IMR-90 (cell line): ENCODE measurements at regions not wholly inside any gene's neighbourhood (a gene's known extent, or its start where the extent isn't known, plus 50 kb on each side); places are given as distances from the start of the nearest gene placed in this dataset.

Experiments
- ATAC-seq: fragments of 200-7000 bp; cut with Tn5 transposase; 2 replicates; pipeline ENCODE4 v1.9.1; 2020; ENCODE audit warnings: low read depth, mild to moderate bottlenecking, moderate library complexity
- BruUV-seq: library from RNA; stranded (reverse); fragments of 400-500 nt; replicated peaks from 2 replicates; lab custom pipeline; 2021; lab: Mats Ljungman, UMichigan
- CTCF ChIA-PET: fragments of 300-600 bp; formaldehyde crosslinking; extraction: SDS; loops from one replicate; lab custom pipeline; 2021; ENCODE audit warnings: antibody characterized with exemption; lab: Yijun Ruan, JAX
- POLR2A ChIA-PET: fragments of 300-600 bp; sonication (Branson Sonifier 250); formaldehyde crosslinking; loops from one replicate; lab custom pipeline; 2022; ENCODE audit warnings: antibody characterized with exemption; ENCODE audit not compliant: unreplicated experiment; lab: Charles Lee
- DNase-seq: peaks from one replicate; pipeline ENCODE4 v3.0.0; 2013
- H2AFZ ChIP-seq: replicated peaks from 2 replicates; pipeline ENCODE3; 2013; ENCODE audit warnings: low read length, mild to moderate bottlenecking; ENCODE audit not compliant: poor library complexity
- H2AK5ac ChIP-seq: 2 replicates; pipeline ENCODE4 v1.6.1; 2013; ENCODE audit warnings: low read depth, low read length, inconsistent platforms
- H2AK9ac ChIP-seq: replicated peaks from 2 replicates; pipeline ENCODE3; 2013; ENCODE audit warnings: mild to moderate bottlenecking, low read depth, low read length, moderate library complexity; ENCODE audit not compliant: poor library complexity
- H2BK120ac ChIP-seq: 2 replicates; pipeline ENCODE4 v1.6.1; 2013; ENCODE audit warnings: low read depth, low read length, inconsistent platforms
- H2BK15ac ChIP-seq: 3 replicates; pipeline ENCODE4 v1.6.1; 2013; ENCODE audit warnings: low read depth, low read length, inconsistent platforms
- H2BK20ac ChIP-seq: 2 replicates; pipeline ENCODE4 v1.6.1; 2013; ENCODE audit warnings: low read depth, mild to moderate bottlenecking, inconsistent platforms, low read length, moderate library complexity
- H2BK5ac ChIP-seq: 2 replicates; pipeline ENCODE4 v1.6.1; 2013; ENCODE audit warnings: mild to moderate bottlenecking, low read depth, low read length, inconsistent platforms; ENCODE audit not compliant: poor library complexity, severe bottlenecking
- H3K14ac ChIP-seq: replicated peaks from 2 replicates; pipeline ENCODE4 v1.6.1; 2013; ENCODE audit warnings: low read depth, low read length, inconsistent platforms
- H3K18ac ChIP-seq: 2 replicates; pipeline ENCODE4 v1.6.1; 2013; ENCODE audit warnings: low read depth, low read length, control low read depth
- H3K23ac ChIP-seq: 2 replicates; pipeline ENCODE4 v1.6.1; 2013; ENCODE audit warnings: low read depth, low read length, inconsistent platforms
- H3K27ac ChIP-seq: 2 replicates; pipeline ENCODE4 v1.5.1; 2013; ENCODE audit warnings: mild to moderate bottlenecking, control low read depth, low read length; ENCODE audit not compliant: insufficient read depth
- H3K27me3 ChIP-seq: 2 replicates; pipeline ENCODE4 v1.6.1; 2013; ENCODE audit warnings: low read length; ENCODE audit not compliant: control insufficient read depth, insufficient read depth
- H3K36me3 ChIP-seq: 2 replicates; pipeline ENCODE4 v1.6.1; 2013; ENCODE audit warnings: low read length, mixed read lengths; ENCODE audit not compliant: control insufficient read depth, insufficient read depth
- H3K4ac ChIP-seq: 2 replicates; pipeline ENCODE4 v1.6.1; 2013; ENCODE audit warnings: low read depth, low read length, inconsistent platforms
- H3K4me1 ChIP-seq: 2 replicates; pipeline ENCODE4 v1.6.1; 2013; ENCODE audit warnings: low read length, mixed read lengths; ENCODE audit not compliant: control insufficient read depth, insufficient read depth
- H3K4me2 ChIP-seq: 2 replicates; pipeline ENCODE4 v1.6.1; 2013; ENCODE audit warnings: low read depth, mild to moderate bottlenecking, control low read depth, low read length, moderate library complexity
- H3K4me3 ChIP-seq: 2 replicates; pipeline ENCODE4 v1.5.1; 2013; ENCODE audit warnings: low read depth, mild to moderate bottlenecking, control low read depth, low read length, moderate library complexity; ENCODE audit not compliant: insufficient read depth
- H3K56ac ChIP-seq: 2 replicates; pipeline ENCODE4 v1.6.1; 2013; ENCODE audit warnings: low read length, inconsistent platforms; ENCODE audit not compliant: insufficient read depth; ENCODE audit errors: extremely low read depth
- H3K79me1 ChIP-seq, 2 experiments: 2 replicates each; pipeline ENCODE4 v1.6.1; 2013; ENCODE audit warnings: low read length in 2 of 2, inconsistent platforms in 1 of 2, low read depth in 1 of 2
- H3K9ac ChIP-seq: 2 replicates; pipeline ENCODE4 v1.6.1; 2013; ENCODE audit warnings: low read depth, low read length, control low read depth
- H3K9me1 ChIP-seq: 2 replicates; pipeline ENCODE4 v1.6.1; 2013; ENCODE audit warnings: low read length, inconsistent platforms; ENCODE audit not compliant: insufficient read depth
- H3K9me3 ChIP-seq: 2 replicates; pipeline ENCODE4 v1.6.1; 2013; ENCODE audit warnings: low read length; ENCODE audit not compliant: control insufficient read depth, insufficient read depth
- H4K20me1 ChIP-seq: 2 replicates; pipeline ENCODE4 v1.6.1; 2013; ENCODE audit warnings: low read length, inconsistent platforms; ENCODE audit not compliant: insufficient read depth
- H4K5ac ChIP-seq: 2 replicates; pipeline ENCODE4 v1.6.1; 2013; ENCODE audit warnings: mild to moderate bottlenecking, low read depth, low read length, control low read depth
- H4K8ac ChIP-seq, 2 experiments: 2 replicates each; pipeline ENCODE4 v1.6.1; 2013; ENCODE audit warnings: low read depth in 2 of 2, low read length in 2 of 2, control low read depth in 1 of 2, inconsistent platforms in 1 of 2
- H4K91ac ChIP-seq: 2 replicates; pipeline ENCODE4 v1.6.1; 2013; ENCODE audit warnings: low read depth, low read length, inconsistent platforms; ENCODE audit not compliant: insufficient read depth
- NFE2L2 ChIP-seq: fragments of 150-350 bp; IDR thresholded peaks from 2 replicates; pipeline ENCODE4 v1.6.1; 2016; ENCODE audit warnings: low read depth, mild to moderate bottlenecking, low read length
- RAD21 ChIP-seq: IDR thresholded peaks from 2 replicates; pipeline ENCODE4 v1.6.1; 2012; ENCODE audit warnings: low read length, improper control_type of control experiment
- WGBS, 2 experiments: methylation state at CpG; one replicate each; pipeline versions ENCODE4 v1.1.5 to v1.1.7; 2013; ENCODE audit warnings: missing lambda C conversion rate in 2 of 2; ENCODE audit not compliant: insufficient read length in 1 of 2; ENCODE audit errors: extremely low coverage in 2 of 2; 5-methylcytosine and 5-hydroxymethylcytosine counted together
- dilution Hi-C: fragments of 300-500 bp; cut with HindIII; formaldehyde crosslinking; loops from one replicate; pipeline ENCODE4 v1.14.3; 2018; ENCODE audit warnings: low sequenced_read_pairs; ENCODE audit not compliant: unreplicated experiment
- in situ Hi-C: fragments of 300-500 bp; cut with MboI; formaldehyde crosslinking; loops from 3 replicates; pipeline ENCODE4 v1.14.3; 2019; ENCODE audit warnings: low sequenced_read_pairs, inconsistent platforms, mixed read lengths
- intact Hi-C: fragments of 100-400 bp; cut with micrococcal nuclease; formaldehyde crosslinking; loops from 2 replicates; pipeline ENCODE4 v1.10.0; 2022

GRCh38 chr3:40704224-40704623 is 179.5 kb downstream of the ZNF621 start:
- Histone ChIP-seq H3K4me2 (no peak overlapping the region), H2BK120ac (no peak overlapping the region), H3K27ac (no peak overlapping the region), H3K23ac (no peak overlapping the region), H3K27me3 (no peaks in the 10 kb centered on the region), H3K14ac (no peak overlapping the region), H4K91ac (no peak overlapping the region), H3K9me3 (no peaks in the 10 kb centered on the region), H3K9ac (no peak overlapping the region), H3K4ac (no peak overlapping the region), H3K4me1 (no peaks in the 10 kb centered on the region), H2AFZ (no peak overlapping the region), H4K5ac (no peak overlapping the region), H2AK9ac (no peak overlapping the region), H2BK5ac (no peak overlapping the region), H3K56ac (no peak overlapping the region), H2BK20ac (no peak overlapping the region), H2AK5ac (no peak overlapping the region), H3K79me1 (no peaks in the 10 kb centered on the region), H4K20me1 (no peaks in the 10 kb centered on the region), H4K8ac (no peak overlapping the region), H3K4me3 (no peak overlapping the region), H3K36me3 (no peaks in the 10 kb centered on the region), H2BK15ac (no peak overlapping the region), H3K9me1 (no peaks in the 10 kb centered on the region), H3K18ac (no peak overlapping the region)
- DNase-seq (no peak), ATAC-seq (no peak)
- no CpG with 5 or more reads among the region's 1 CpG for WGBS, 2 experiments
- no TSS peak for BruUV-seq
- ChIA-PET CTCF (no interaction called here), POLR2A (no interaction called here)
- TF ChIP-seq NFE2L2 (no peak), RAD21 (no peak)
- in situ Hi-C loops = no loop called here
- intact Hi-C loops = no loop called here
- dilution Hi-C loops = no loop called here
